ENCODE measurements at regions not wholly inside any gene's neighbourhood (a gene's known extent, or its start where the extent isn't known, plus 50 kb on each side); places are given as distances from the start of the nearest gene placed in this dataset.
A peak's percentile ranks its signal among the peaks of the same experiment; 100 is the strongest.

GRCh38 chr13:89923052-89923451 is 1424.4 kb upstream of the MIR17HG start:
- no peak overlapping the region for H3K4me3 ChIP-seq
- H3K4me2 ChIP-seq = no peak overlapping the region
- no peak for DNase-seq (ENCODE audit: low read depth in 1 of 2, low spot score in 1 of 2)
- H3K4me1 ChIP-seq = 0 out of 3 replicates have a peak, but pooled peaks cover 4% of the 10 kb centered on the region
- POLR2A ChIA-PET = no interaction called here
- 58% methylated on average over 2 of the region's 2 CpGs for WGBS (ENCODE audit: missing lambda C conversion rate)
- CTCF ChIA-PET = no interaction called here
- TF ChIP-seq HMGXB4 (CRISPR knock-in tag; IDR thresholded peaks at IDR 0.05; ENCODE audit: borderline replicate concordance) (no peak), SREBF2 (IDR thresholded peaks at IDR 0.05) (no peak), CTCF (IDR thresholded peaks at IDR 0.05) (no peak), MAX (IDR thresholded peaks at IDR 0.05) (no peak)
- no peak for ATAC-seq
- no peak overlapping the region for H3K27ac ChIP-seq
- no peaks in the 10 kb centered on the region for H3K9me3 ChIP-seq
- no peak for FAIRE-seq

- ATAC-seq (no peak), DNase-seq (ENCODE audit: low read depth in 1 of 2, low spot score in 1 of 2) (no peak), FAIRE-seq (no peak)
- no peak overlapping the region for H3K27ac ChIP-seq
- no peak overlapping the region for H3K4me2 ChIP-seq
- 0 out of 3 replicates have a peak, but pooled peaks cover 4% of the 10 kb centered on the region for H3K4me1 ChIP-seq
- no peak for TF ChIP-seq CTCF (IDR thresholded peaks at IDR 0.05)
- no peak for TF ChIP-seq ZC3H11A (IDR thresholded peaks at IDR 0.05)
- no peak for TF ChIP-seq JUNB (IDR thresholded peaks at IDR 0.05)
- TF ChIP-seq CEBPB (IDR thresholded peaks at IDR 0.05) = no peak
- TF ChIP-seq HOXB5 (CRISPR knock-in tag; IDR thresholded peaks at IDR 0.05) = no peak
- WGBS (ENCODE audit: missing lambda C conversion rate) = 86% methylated on average over 2 of the region's 2 CpGs
- no peak overlapping the region for H3K4me3 ChIP-seq
- ChIA-PET CTCF (no interaction called here), POLR2A (no interaction called here)
- no peaks in the 10 kb centered on the region for H3K9me3 ChIP-seq
Measured at GRCh38 chr13:89923736-89924135, 1423.8 kb upstream of the MIR17HG start.

- FAIRE-seq (no peak), ATAC-seq (peak in 1 of 2 experiments; percentile 76; a peak in 3 of 6 replicates), DNase-seq (ENCODE audit: low read depth in 1 of 2, low spot score in 1 of 2) (peak in 1 of 2 experiments; percentile 30)
- 6% methylated on average over 2 of the region's 2 CpGs for WGBS (ENCODE audit: missing lambda C conversion rate)
- no peak overlapping the region for H3K4me3 ChIP-seq
- CTCF ChIA-PET = interaction anchor here (1.2 kb wide), 1 partner anchor 944 kb away, joined by 4 read pairs; no protein-coding TSS in a partner anchor
- POLR2A ChIA-PET = no interaction called here
- no peaks in the 10 kb centered on the region for H3K9me3 ChIP-seq
- no peak overlapping the region for H3K4me2 ChIP-seq
- no peak overlapping the region for H3K27ac ChIP-seq
- H3K4me1 ChIP-seq = 0 out of 3 replicates have a peak, but pooled peaks cover 4% of the 10 kb centered on the region
- TF ChIP-seq RARB (CRISPR knock-in tag; IDR thresholded peaks at IDR 0.05) = no peak
- TF ChIP-seq MAFK (IDR thresholded peaks at IDR 0.05; ENCODE audit: partially characterized antibody) = no peak
- TF ChIP-seq REST (IDR thresholded peaks at IDR 0.05) = no peak
- no peak for TF ChIP-seq JUNB (IDR thresholded peaks at IDR 0.05)
- TF ChIP-seq CEBPB (IDR thresholded peaks at IDR 0.05) = no peak
- no peak for TF ChIP-seq RNF2 (IDR thresholded peaks at IDR 0.05; ENCODE audit: borderline replicate concordance, low read depth)
- no peak for TF ChIP-seq HEYL (CRISPR knock-in tag; IDR thresholded peaks at IDR 0.05)
- TF ChIP-seq USF2 (IDR thresholded peaks at IDR 0.05) = no peak
- TF ChIP-seq MAZ (IDR thresholded peaks at IDR 0.05; ENCODE audit: borderline replicate concordance, low read depth, low read length) = no peak
- TF ChIP-seq RAD21 (conservative IDR thresholded peaks at IDR 0.05 in 1 of 2, IDR thresholded peaks at IDR 0.05 in 1 of 2) = peak; percentile 62 to 65
- no peak for TF ChIP-seq HES2 (IDR thresholded peaks at IDR 0.05)
- TF ChIP-seq ESRRA (IDR thresholded peaks at IDR 0.05; ENCODE audit: borderline replicate concordance, low read length) = no peak
- TF ChIP-seq NR3C1 (IDR thresholded peaks at IDR 0.05) = no peak
- TF ChIP-seq SMC3 (IDR thresholded peaks at IDR 0.05) = peak; percentile 31; the same call in 1 of the 3 replicates
- TF ChIP-seq TFCP2L1 (CRISPR knock-in tag; IDR thresholded peaks at IDR 0.05) = no peak
- no peak for TF ChIP-seq CHD2 (IDR thresholded peaks at IDR 0.05; ENCODE audit: low read length, partially characterized antibody)
- TF ChIP-seq POLR2AphosphoS2 (conservative IDR thresholded peaks at IDR 0.05; ENCODE audit: low read length) = no peak
Measured at GRCh38 chr13:89925107-89925506, 1422.4 kb upstream of the MIR17HG start.
